ENCODE measurements at regions not wholly inside any gene's neighbourhood (a gene's known extent, or its start where the extent isn't known, plus 50 kb on each side); places are given as distances from the start of the nearest gene placed in this dataset.

GRCh38 chr2:71888751-71889445 lies 258.8 kb downstream of the CYP26B1 start (continued):
- no peak for TF ChIP-seq CHD7 (IDR thresholded peaks at IDR 0.05; ENCODE audit: low read depth, low read length)
- no peak for TF ChIP-seq ZNF175 (CRISPR knock-in tag; IDR thresholded peaks at IDR 0.05; ENCODE audit: low read depth)
- no peak for TF ChIP-seq HMGN3 (IDR thresholded peaks at IDR 0.05; ENCODE audit: borderline replicate concordance, extremely low read depth, insufficient read length, low read depth, low read length)
- TF ChIP-seq ZHX1 (conservative IDR thresholded peaks at IDR 0.05; ENCODE audit: low read length), result no peak
- no peak for TF ChIP-seq TAL1 (IDR thresholded peaks at IDR 0.05)
- no peak for TF ChIP-seq FOXJ2 (tag; IDR thresholded peaks at IDR 0.05)
- no peak for TF ChIP-seq KLF13 (tag; IDR thresholded peaks at IDR 0.05; ENCODE audit: borderline replicate concordance, low read depth)
- no peak for TF ChIP-seq E4F1 (CRISPR knock-in tag; IDR thresholded peaks at IDR 0.05; ENCODE audit: borderline replicate concordance)
- TF ChIP-seq ZNF282 (CRISPR knock-in tag; IDR thresholded peaks at IDR 0.05), result no peak
- no peak for TF ChIP-seq CHD1 (IDR thresholded peaks at IDR 0.05; ENCODE audit: low read length)
- no peak for TF ChIP-seq RBM17 (IDR thresholded peaks at IDR 0.05; ENCODE audit: borderline replicate concordance, low read depth, low read length)

All from K562 (cell line).